ENCODE measurements at regions not wholly inside any gene's neighbourhood (a gene's known extent, or its start where the extent isn't known, plus 50 kb on each side); places are given as distances from the start of the nearest gene placed in this dataset.

DNA sequence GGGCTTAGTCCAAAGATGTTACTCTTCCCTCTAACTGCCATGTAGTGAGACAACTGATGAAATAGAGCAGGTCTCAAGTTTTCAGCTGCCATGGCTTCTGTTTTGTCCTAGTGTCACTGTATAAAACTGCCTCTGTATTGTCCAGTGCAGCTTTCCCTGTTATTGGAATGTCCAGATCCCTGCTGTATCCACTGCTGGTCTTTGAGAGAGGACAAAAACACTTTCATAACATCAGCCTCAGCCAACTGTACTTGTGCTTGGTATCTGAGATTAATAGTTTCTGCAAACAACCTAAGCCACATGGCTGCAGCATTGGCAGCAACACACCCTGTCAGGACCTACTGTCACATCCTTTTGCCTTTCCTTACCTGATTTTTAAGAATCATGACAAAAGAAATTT lies 480.2 kb downstream of the LPIN1 start:
- no peak overlapping the region for H3K4me2 ChIP-seq
- no peaks in the 10 kb centered on the region for H3K9me2 ChIP-seq (ENCODE audit: insufficient read depth)
- H2AFZ ChIP-seq = no peak overlapping the region
- no peaks in the 10 kb centered on the region for H3K36me3 ChIP-seq (ENCODE audit: low read depth)
- CTCF ChIA-PET = no interaction called here
- DNase-seq = no peak
- H3K4me3 ChIP-seq = no peak overlapping the region
- H3F3A ChIP-seq (ENCODE audit: insufficient read depth, low read depth) = no peaks in the 10 kb centered on the region
- TF ChIP-seq EZH2 (IDR thresholded peaks at IDR 0.05; ENCODE audit: low read depth) = no peak
- TF ChIP-seq, protein P1, sequence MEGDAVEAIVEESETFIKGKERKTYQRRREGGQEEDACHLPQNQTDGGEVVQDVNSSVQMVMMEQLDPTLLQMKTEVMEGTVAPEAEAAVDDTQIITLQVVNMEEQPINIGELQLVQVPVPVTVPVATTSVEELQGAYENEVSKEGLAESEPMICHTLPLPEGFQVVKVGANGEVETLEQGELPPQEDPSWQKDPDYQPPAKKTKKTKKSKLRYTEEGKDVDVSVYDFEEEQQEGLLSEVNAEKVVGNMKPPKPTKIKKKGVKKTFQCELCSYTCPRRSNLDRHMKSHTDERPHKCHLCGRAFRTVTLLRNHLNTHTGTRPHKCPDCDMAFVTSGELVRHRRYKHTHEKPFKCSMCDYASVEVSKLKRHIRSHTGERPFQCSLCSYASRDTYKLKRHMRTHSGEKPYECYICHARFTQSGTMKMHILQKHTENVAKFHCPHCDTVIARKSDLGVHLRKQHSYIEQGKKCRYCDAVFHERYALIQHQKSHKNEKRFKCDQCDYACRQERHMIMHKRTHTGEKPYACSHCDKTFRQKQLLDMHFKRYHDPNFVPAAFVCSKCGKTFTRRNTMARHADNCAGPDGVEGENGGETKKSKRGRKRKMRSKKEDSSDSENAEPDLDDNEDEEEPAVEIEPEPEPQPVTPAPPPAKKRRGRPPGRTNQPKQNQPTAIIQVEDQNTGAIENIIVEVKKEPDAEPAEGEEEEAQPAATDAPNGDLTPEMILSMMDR (conservative IDR thresholded peaks at IDR 0.05) = no peak
- no peak overlapping the region for H3K27ac ChIP-seq
- peaks cover 41% of the 10 kb centered on the region; the same call in 1 of the 2 replicates for H3K9me3 ChIP-seq (ENCODE audit: insufficient read depth, low read depth)
- no peaks in the 10 kb centered on the region for H3K27me3 ChIP-seq (ENCODE audit: insufficient read depth, low read depth)
- intact Hi-C loops (cut with micrococcal nuclease; ENCODE audit: unreplicated experiment) = no loop called here
- H3K4me1 ChIP-seq (replicated peaks; ENCODE audit: insufficient read depth) = no peaks in the 10 kb centered on the region
- H4K20me1 ChIP-seq (ENCODE audit: insufficient read depth) = no peaks in the 10 kb centered on the region
- H3K79me2 ChIP-seq (ENCODE audit: low read depth) = no peaks in the 10 kb centered on the region
- BruUV-seq (replicated peaks) = no TSS peak
- POLR2A ChIA-PET (ENCODE audit: unreplicated experiment) = no interaction called here

DNA sequence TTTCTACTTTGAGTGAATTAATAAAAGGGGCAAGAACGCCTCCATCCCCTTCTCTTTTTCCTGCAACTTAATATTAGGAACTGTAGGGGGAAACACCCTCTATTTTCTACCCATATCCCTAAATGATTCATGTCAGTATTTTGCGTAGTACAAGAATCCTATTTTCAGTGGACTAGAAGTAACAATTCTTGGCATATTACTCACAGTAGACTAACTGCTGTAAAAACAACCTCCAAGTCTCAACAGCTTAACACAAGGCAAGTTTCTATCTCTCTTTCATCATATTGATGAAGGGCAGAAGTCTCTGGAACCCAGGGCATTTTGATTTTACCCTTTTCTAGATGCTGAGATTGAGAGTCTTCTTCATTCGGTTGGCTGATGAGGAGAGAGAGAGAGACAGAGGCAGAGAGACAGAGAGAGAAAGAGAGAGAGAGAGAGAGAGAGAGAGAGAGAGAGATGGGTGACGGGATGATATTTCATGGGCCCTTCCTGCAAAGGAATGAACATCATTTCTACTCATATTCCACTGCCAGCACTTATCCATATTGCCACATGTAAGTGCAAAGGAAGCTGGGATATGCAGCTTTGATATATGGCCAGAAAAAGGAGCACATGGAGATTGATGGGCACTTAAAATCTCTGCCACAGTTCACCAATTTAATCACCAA lies 481.6 kb downstream of the LPIN1 start:
- ChIA-PET CTCF (no interaction called here), POLR2A (ENCODE audit: unreplicated experiment) (interaction anchor here (0.7 kb wide), 1 partner anchor 13 kb away, joined by 3 read pairs; no protein-coding TSS in a partner anchor)
- Histone ChIP-seq H2AFZ (no peak overlapping the region; the same call in 1 of the 2 replicates), H3K79me2 (ENCODE audit: low read depth) (no peaks in the 10 kb centered on the region), H3K27me3 (ENCODE audit: insufficient read depth, low read depth) (no peaks in the 10 kb centered on the region), H4K20me1 (ENCODE audit: insufficient read depth) (no peaks in the 10 kb centered on the region), H3F3A (ENCODE audit: insufficient read depth, low read depth) (no peaks in the 10 kb centered on the region), H3K9me2 (ENCODE audit: insufficient read depth) (no peaks in the 10 kb centered on the region), H3K9me3 (ENCODE audit: insufficient read depth, low read depth) (peaks cover 41% of the 10 kb centered on the region; the same call in 1 of the 2 replicates), H3K4me2 (no peak overlapping the region), H3K4me1 (replicated peaks; ENCODE audit: insufficient read depth) (no peaks in the 10 kb centered on the region), H3K4me3 (no peak overlapping the region), H3K36me3 (ENCODE audit: low read depth) (no peaks in the 10 kb centered on the region), H3K27ac (no peak overlapping the region)
- TF ChIP-seq, protein P1 (conservative IDR thresholded peaks at IDR 0.05) = no peak
- TF ChIP-seq EZH2 (IDR thresholded peaks at IDR 0.05; ENCODE audit: low read depth) = no peak
- DNase-seq = no peak
- no TSS peak for BruUV-seq (replicated peaks)
- intact Hi-C loops (cut with micrococcal nuclease; ENCODE audit: unreplicated experiment) = no loop called here

DNA sequence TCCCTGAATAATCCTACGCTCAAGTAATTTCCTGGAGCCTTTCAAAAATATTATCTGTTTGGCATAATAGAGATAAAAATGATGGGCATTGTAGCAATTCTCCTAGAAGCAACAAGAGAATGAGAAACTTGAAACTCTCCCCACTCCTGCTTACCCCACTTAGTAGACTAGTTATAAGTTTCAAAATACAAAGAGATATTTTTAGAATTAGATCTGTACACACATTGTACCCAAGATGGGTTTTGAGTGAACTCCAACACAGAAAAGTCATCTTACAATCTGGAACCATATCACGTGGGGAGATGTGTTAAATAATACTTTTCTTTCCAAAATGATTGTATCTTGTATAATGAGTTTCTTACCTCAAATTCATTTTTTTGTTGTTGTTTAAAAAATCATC lies 484.9 kb downstream of the LPIN1 start:
- no peak for TF ChIP-seq EZH2 (IDR thresholded peaks at IDR 0.05; ENCODE audit: low read depth)
- TF ChIP-seq, protein P1 (conservative IDR thresholded peaks at IDR 0.05) = no peak

More for the DNA sequence above, 484.9 kb downstream of the LPIN1 start:
- intact Hi-C loops (cut with micrococcal nuclease; ENCODE audit: unreplicated experiment) = no loop called here
- no TSS peak for BruUV-seq (replicated peaks)
- H3K79me2 ChIP-seq (ENCODE audit: low read depth) = no peaks in the 10 kb centered on the region
- peaks cover 13% of the 10 kb centered on the region; the same call in 1 of the 2 replicates for H3K9me3 ChIP-seq (ENCODE audit: insufficient read depth, low read depth)
- DNase-seq = no peak
- H4K20me1 ChIP-seq (ENCODE audit: insufficient read depth) = no peaks in the 10 kb centered on the region
- H3K9me2 ChIP-seq (ENCODE audit: insufficient read depth) = no peaks in the 10 kb centered on the region
- H3K27ac ChIP-seq = no peak overlapping the region
- H3K4me1 ChIP-seq (replicated peaks; ENCODE audit: insufficient read depth) = no peaks in the 10 kb centered on the region
- H3F3A ChIP-seq (ENCODE audit: insufficient read depth, low read depth) = no peaks in the 10 kb centered on the region
- H3K4me2 ChIP-seq = no peak overlapping the region
- CTCF ChIA-PET = no interaction called here
- H2AFZ ChIP-seq = no peak overlapping the region
- POLR2A ChIA-PET (ENCODE audit: unreplicated experiment) = no interaction called here
- no peaks in the 10 kb centered on the region for H3K36me3 ChIP-seq (ENCODE audit: low read depth)
- H3K4me3 ChIP-seq = no peak overlapping the region
- H3K27me3 ChIP-seq (ENCODE audit: insufficient read depth, low read depth) = no peaks in the 10 kb centered on the region
